SU-DHL-6 (cell line): ENCODE measurements at regions not wholly inside any gene's neighbourhood (a gene's known extent, or its start where the extent isn't known, plus 50 kb on each side); places are given as distances from the start of the nearest gene placed in this dataset.

Source experiments
- H2AFZ ChIP-seq: fragments of 200-600 bp; sonication (generic); 2 replicates; pipeline ENCODE4 v1.6.1; 2014; ENCODE audit warnings: low read depth, mild to moderate bottlenecking, moderate library complexity, mixed read lengths, antibody characterized with exemption, low read length; ENCODE audit not compliant: severe bottlenecking
- H3F3A ChIP-seq: fragments of 200-600 bp; shearing (Covaris generic); 2 replicates; pipeline ENCODE4 v1.6.0; 2016; ENCODE audit warnings: antibody characterized with exemption, mild to moderate bottlenecking; ENCODE audit not compliant: insufficient read depth
- H3K27ac ChIP-seq: fragments of 200-600 bp; sonication (generic); 2 replicates; pipeline ENCODE4 v1.5.1; 2016; ENCODE audit warnings: low read depth, mild to moderate bottlenecking, low read length, moderate library complexity, mixed read lengths
- H3K27me3 ChIP-seq: fragments of 200-600 bp; sonication (generic), shearing (Covaris generic); 2 replicates; pipeline ENCODE4 v1.6.0; 2014; ENCODE audit warnings: mild to moderate bottlenecking, low read length
- H3K36me3 ChIP-seq: fragments of 200-600 bp; sonication (generic); 2 replicates; pipeline ENCODE4 v1.6.1; 2014; ENCODE audit warnings: mild to moderate bottlenecking, low read length, mixed read lengths
- H3K4me2 ChIP-seq: fragments of 300-600, 200-600 bp; shearing (Covaris generic), sonication (generic); 2 replicates; pipeline ENCODE4 v1.6.0; 2014; ENCODE audit warnings: low read length, low read depth, mild to moderate bottlenecking; ENCODE audit not compliant: poor library complexity, severe bottlenecking
- H3K4me3 ChIP-seq: fragments of 200-600 bp; sonication (generic); 2 replicates; pipeline ENCODE4 v1.5.1; 2014; ENCODE audit warnings: antibody characterized with exemption, low read length, mild to moderate bottlenecking, mixed read lengths; ENCODE audit not compliant: insufficient read depth, poor library complexity, severe bottlenecking
- H3K79me2 ChIP-seq: fragments of 200-600 bp; sonication (generic); 2 replicates; pipeline ENCODE4 v1.6.1; 2014; ENCODE audit warnings: mild to moderate bottlenecking, low read length, moderate library complexity; ENCODE audit not compliant: insufficient read depth
- H3K9ac ChIP-seq: fragments of 200-600 bp; sonication (generic); 2 replicates; pipeline ENCODE4 v1.7.0; 2014; ENCODE audit warnings: mild to moderate bottlenecking, low read length
- H3K9me2 ChIP-seq: fragments of 200-600 bp; sonication (generic); replicated peaks from 2 replicates; pipeline ENCODE4 v1.6.1; 2014; ENCODE audit warnings: low read length; ENCODE audit not compliant: insufficient read depth
- H3K9me3 ChIP-seq: fragments of 200-600 bp; sonication (generic); 2 replicates; pipeline ENCODE4 v1.6.1; 2014; ENCODE audit warnings: low read length, mixed read lengths; ENCODE audit not compliant: insufficient read depth
- H4K20me1 ChIP-seq: fragments of 200-600 bp; sonication (generic); 2 replicates; pipeline ENCODE4 v1.6.1; 2014; ENCODE audit warnings: low read depth, mild to moderate bottlenecking, antibody characterized with exemption, low read length, moderate library complexity, mixed read lengths
- CTCF ChIP-seq: fragments of 200-600 bp; sonication (generic); IDR thresholded peaks from one replicate; pipeline ENCODE4 v1.5.1; 2017; ENCODE audit warnings: antibody characterized with exemption, mild to moderate bottlenecking, low read length, moderate library complexity; ENCODE audit not compliant: insufficient read depth, poor library complexity, severe bottlenecking
- EZH2phosphoT487 ChIP-seq: fragments of 200-600 bp; sonication (generic), shearing (Covaris generic); conservative IDR thresholded peaks from 2 replicates; pipeline ENCODE4 v1.6.1; 2018; ENCODE audit warnings: mild to moderate bottlenecking, antibody characterized with exemption, low read length, moderate library complexity, mixed read lengths

GRCh38 chr4:112947616-112948015 lies 101.8 kb upstream of the ANK2 start:
- no peaks in the 10 kb centered on the region for H3F3A ChIP-seq
- H2AFZ ChIP-seq: no peak overlapping the region
- no peaks in the 10 kb centered on the region for H3K27me3 ChIP-seq
- no peak overlapping the region for H3K4me3 ChIP-seq
- no peak overlapping the region for H3K4me2 ChIP-seq
- no peaks in the 10 kb centered on the region for H3K79me2 ChIP-seq
- H3K9me2 ChIP-seq: no peaks in the 10 kb centered on the region
- no peak overlapping the region for H3K9ac ChIP-seq
- H4K20me1 ChIP-seq: no peaks in the 10 kb centered on the region
- H3K9me3 ChIP-seq: no peaks in the 10 kb centered on the region
- TF ChIP-seq EZH2phosphoT487 (no peak), CTCF (no peak)
- H3K27ac ChIP-seq: no peak overlapping the region
- no peaks in the 10 kb centered on the region for H3K36me3 ChIP-seq

GRCh38 chr4:112951362-112952312 lies 97.8 kb upstream of the ANK2 start:
- Histone ChIP-seq H3K9ac (no peak overlapping the region), H2AFZ (no peak overlapping the region), H3K27me3 (no peaks in the 10 kb centered on the region), H3K27ac (no peak overlapping the region), H3K4me3 (no peak overlapping the region), H3K36me3 (no peaks in the 10 kb centered on the region), H3K79me2 (no peaks in the 10 kb centered on the region), H4K20me1 (no peaks in the 10 kb centered on the region), H3F3A (no peaks in the 10 kb centered on the region), H3K4me2 (no peak overlapping the region), H3K9me2 (no peaks in the 10 kb centered on the region), H3K9me3 (no peaks in the 10 kb centered on the region)
- TF ChIP-seq CTCF: peak; percentile 28
- TF ChIP-seq EZH2phosphoT487: no peak

GRCh38 chr4:112952313-112952700 lies 97.1 kb upstream of the ANK2 start:
- Histone ChIP-seq H3K27me3 (no peaks in the 10 kb centered on the region), H3F3A (no peaks in the 10 kb centered on the region), H3K9me3 (no peaks in the 10 kb centered on the region), H3K4me3 (no peak overlapping the region), H4K20me1 (no peaks in the 10 kb centered on the region), H2AFZ (no peak overlapping the region), H3K79me2 (no peaks in the 10 kb centered on the region), H3K36me3 (no peaks in the 10 kb centered on the region), H3K27ac (no peak overlapping the region), H3K9ac (no peak overlapping the region), H3K9me2 (no peaks in the 10 kb centered on the region), H3K4me2 (no peak overlapping the region)
- TF ChIP-seq EZH2phosphoT487 (no peak), CTCF (no peak)
